ENCODE measurements at regions not wholly inside any gene's neighbourhood (a gene's known extent, or its start where the extent isn't known, plus 50 kb on each side); places are given as distances from the start of the nearest gene placed in this dataset.

GRCh38 chr9:107827884-107828283 lies 338.3 kb upstream of the KLF4 start:
- TF ChIP-seq CTCF (conservative IDR thresholded peaks at IDR 0.05; ENCODE audit: low read depth, low read length) (no peak), RFX5 (IDR thresholded peaks at IDR 0.05; ENCODE audit: low read depth, low read length) (no peak), POLR2A (IDR thresholded peaks at IDR 0.05; ENCODE audit: low read depth, low read length) (no peak)
